ENCODE measurements at regions not wholly inside any gene's neighbourhood (a gene's known extent, or its start where the extent isn't known, plus 50 kb on each side); places are given as distances from the start of the nearest gene placed in this dataset.

GRCh38 chr3:8423307-8423706 is 78.3 kb upstream of the LMCD1 start:
- TF ChIP-seq GABPA (IDR thresholded peaks at IDR 0.05; ENCODE audit: low read depth) (no peak), CTCF (IDR thresholded peaks at IDR 0.05; ENCODE audit: insufficient read depth, low read length) (no peak), POLR2AphosphoS5 (IDR thresholded peaks at IDR 0.05; ENCODE audit: low read depth) (no peak)

Data from HL-60 (cell line).